ENCODE measurements at regions not wholly inside any gene's neighbourhood (a gene's known extent, or its start where the extent isn't known, plus 50 kb on each side); places are given as distances from the start of the nearest gene placed in this dataset.

DNA sequence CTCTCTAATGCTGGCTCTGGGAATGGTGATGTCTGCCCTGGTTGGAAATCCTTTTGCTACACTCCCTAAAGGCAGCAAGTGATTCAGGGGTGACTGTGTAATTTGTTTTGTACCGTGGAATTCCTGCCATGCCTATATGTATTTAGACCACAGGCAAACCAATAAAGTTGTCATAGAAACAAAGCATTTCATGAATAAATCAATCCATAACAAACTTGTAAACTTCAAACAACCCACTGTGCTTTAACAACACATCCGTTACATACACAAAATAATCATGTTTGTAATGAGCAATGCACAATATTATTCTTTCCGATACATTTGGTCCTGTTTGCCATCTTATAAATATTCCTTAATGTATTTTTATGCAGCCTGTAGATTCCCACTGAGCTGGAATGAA lies 330.3 kb upstream of the SNX7 start:
- peaks cover 11% of the 10 kb centered on the region for H3K4me1 Mint-ChIP-seq
- H3K36me3 Mint-ChIP-seq (ENCODE audit: low read depth) = no peaks in the 10 kb centered on the region
- H3K27ac Mint-ChIP-seq = no peak overlapping the region
- H3K27me3 Mint-ChIP-seq (ENCODE audit: low read depth, poor library complexity) = no peaks in the 10 kb centered on the region
- TF ChIP-seq, protein P1, sequence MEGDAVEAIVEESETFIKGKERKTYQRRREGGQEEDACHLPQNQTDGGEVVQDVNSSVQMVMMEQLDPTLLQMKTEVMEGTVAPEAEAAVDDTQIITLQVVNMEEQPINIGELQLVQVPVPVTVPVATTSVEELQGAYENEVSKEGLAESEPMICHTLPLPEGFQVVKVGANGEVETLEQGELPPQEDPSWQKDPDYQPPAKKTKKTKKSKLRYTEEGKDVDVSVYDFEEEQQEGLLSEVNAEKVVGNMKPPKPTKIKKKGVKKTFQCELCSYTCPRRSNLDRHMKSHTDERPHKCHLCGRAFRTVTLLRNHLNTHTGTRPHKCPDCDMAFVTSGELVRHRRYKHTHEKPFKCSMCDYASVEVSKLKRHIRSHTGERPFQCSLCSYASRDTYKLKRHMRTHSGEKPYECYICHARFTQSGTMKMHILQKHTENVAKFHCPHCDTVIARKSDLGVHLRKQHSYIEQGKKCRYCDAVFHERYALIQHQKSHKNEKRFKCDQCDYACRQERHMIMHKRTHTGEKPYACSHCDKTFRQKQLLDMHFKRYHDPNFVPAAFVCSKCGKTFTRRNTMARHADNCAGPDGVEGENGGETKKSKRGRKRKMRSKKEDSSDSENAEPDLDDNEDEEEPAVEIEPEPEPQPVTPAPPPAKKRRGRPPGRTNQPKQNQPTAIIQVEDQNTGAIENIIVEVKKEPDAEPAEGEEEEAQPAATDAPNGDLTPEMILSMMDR (IDR thresholded peaks at IDR 0.05) = no peak
- H3K9me3 Mint-ChIP-seq = no peaks in the 10 kb centered on the region
- no peak overlapping the region for H3K4me3 Mint-ChIP-seq
- DNase-seq = no peak

DNA sequence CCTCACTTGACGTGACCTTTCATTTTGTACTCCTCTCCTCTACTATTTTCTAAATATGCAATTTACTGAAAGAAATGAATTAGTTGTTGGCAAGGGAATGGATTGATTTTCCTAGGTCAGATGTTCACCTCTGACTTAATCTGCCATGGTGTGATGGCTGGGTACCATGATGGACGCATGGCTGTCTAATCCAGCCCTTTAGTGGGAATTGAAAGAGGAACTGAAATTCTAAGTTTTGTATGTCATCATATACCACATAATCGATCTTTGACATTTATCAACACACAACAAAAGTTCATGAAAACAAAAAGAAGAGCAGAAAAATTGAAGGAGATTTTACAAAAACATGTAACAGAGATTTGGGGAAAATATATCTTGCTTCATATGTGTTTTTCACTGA lies 331.3 kb upstream of the SNX7 start:
- Mint-ChIP-seq H3K27me3 (ENCODE audit: low read depth, poor library complexity) (no peaks in the 10 kb centered on the region), H3K4me1 (peaks cover 11% of the 10 kb centered on the region), H3K4me3 (no peak overlapping the region), H3K27ac (no peak overlapping the region), H3K36me3 (ENCODE audit: low read depth) (no peaks in the 10 kb centered on the region), H3K9me3 (no peaks in the 10 kb centered on the region)
- TF ChIP-seq, protein P1 (IDR thresholded peaks at IDR 0.05) = no peak
- DNase-seq = no peak

DNA sequence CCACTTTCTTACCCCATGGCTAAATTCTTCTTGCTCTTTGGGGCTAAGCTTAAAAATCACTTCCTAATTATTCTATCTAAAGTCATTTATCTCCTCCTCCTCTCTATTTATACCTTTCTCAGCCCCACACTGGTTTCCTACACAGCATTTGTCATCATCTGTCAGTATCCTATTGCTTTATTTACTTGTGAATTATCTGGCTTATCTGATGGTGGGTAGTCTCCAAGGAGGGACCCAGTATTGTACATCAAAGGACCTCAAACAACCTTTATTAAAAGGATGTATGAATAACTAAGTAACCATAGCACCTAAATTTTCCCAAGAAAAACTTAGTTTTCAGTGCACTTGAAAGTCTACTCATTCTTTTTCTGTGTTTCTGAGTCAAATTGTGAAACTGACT lies 332.7 kb upstream of the SNX7 start:
- peaks cover 11% of the 10 kb centered on the region for H3K4me1 Mint-ChIP-seq
- DNase-seq = no peak
- H3K27me3 Mint-ChIP-seq (ENCODE audit: low read depth, poor library complexity) = no peaks in the 10 kb centered on the region
- TF ChIP-seq, protein P1 (IDR thresholded peaks at IDR 0.05) = no peak
- H3K9me3 Mint-ChIP-seq = no peaks in the 10 kb centered on the region
- H3K4me3 Mint-ChIP-seq = no peak overlapping the region
- H3K36me3 Mint-ChIP-seq (ENCODE audit: low read depth) = no peaks in the 10 kb centered on the region
- no peak overlapping the region for H3K27ac Mint-ChIP-seq

DNA sequence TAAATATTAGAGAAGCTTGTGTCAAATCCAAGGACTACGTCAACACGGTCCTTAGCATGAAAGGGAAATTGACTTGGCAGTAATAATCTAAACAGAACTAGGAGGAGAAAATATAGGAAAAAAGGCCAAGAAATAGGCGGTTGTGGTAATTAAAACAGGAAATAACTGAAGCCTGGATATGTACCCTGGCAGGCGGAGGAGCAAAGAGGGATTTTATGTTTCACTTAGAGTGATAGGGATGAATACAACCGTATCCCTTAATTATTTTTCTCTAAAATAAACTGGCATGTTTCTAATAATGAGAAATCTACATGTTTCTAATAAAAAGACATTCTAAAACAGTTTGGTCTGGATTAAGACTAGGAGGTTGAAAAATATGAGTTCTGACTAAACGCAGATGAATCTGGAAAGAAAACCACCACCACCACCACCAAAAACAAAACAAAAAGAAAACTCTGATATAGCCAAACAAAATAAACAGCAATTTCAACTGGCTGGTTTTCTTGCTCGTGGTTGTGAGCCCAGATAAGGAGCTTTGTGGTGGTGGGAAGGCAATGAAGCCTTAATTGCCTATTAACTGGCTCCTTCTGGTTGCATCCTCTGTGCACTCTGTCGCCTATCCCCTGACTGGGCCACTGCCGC lies 334.2 kb upstream of the SNX7 start:
- Mint-ChIP-seq H3K36me3 (ENCODE audit: low read depth) (no peaks in the 10 kb centered on the region), H3K4me3 (no peak overlapping the region), H3K4me1 (peaks cover 11% of the 10 kb centered on the region), H3K9me3 (no peaks in the 10 kb centered on the region), H3K27ac (no peak overlapping the region), H3K27me3 (ENCODE audit: low read depth, poor library complexity) (no peaks in the 10 kb centered on the region)
- no peak for DNase-seq
- TF ChIP-seq, protein P1 (IDR thresholded peaks at IDR 0.05) = no peak

DNA sequence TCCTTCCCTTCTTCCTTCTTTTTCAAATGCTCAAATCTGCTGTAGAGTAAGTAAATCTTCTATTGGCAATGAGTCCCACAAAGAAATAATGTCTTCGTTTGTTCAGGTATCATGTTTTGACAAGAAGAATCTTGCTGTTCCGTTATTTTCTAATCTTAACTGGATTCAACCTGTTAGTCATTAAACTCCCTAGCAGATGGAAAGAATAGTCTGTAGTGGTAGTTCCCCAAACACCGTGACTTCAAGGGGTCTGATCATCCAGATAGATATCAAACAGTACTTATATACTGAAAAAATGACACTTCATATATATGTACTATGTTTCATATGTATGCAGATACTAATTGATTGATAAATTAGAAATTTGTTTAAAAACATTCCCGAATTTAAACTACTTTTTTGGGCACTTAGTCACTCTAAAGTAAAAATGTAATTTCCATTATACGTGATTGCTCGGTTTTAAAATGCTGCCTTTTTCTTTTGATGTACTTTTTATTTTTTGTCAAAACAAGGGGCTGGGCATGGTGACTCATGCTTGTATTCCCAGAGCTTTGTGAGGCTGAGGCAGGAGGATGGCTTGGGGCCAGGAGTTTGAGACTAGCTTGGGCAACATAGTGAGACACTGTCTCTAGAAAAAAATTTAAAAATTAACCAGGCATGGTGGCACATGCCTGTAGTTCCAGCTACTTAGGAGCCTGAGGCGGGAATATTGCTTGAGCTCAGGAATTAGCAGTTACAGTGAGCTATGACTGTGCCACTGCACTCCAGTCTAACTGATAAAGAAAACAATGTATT lies 335.7 kb upstream of the SNX7 start:
- H3K27me3 Mint-ChIP-seq (ENCODE audit: low read depth, poor library complexity) = no peaks in the 10 kb centered on the region
- H3K27ac Mint-ChIP-seq = peak overlapping the region; percentile 12
- H3K4me3 Mint-ChIP-seq = no peak overlapping the region

More for the DNA sequence above, 335.7 kb upstream of the SNX7 start:
- H3K36me3 Mint-ChIP-seq (ENCODE audit: low read depth) = no peaks in the 10 kb centered on the region
- H3K9me3 Mint-ChIP-seq = no peaks in the 10 kb centered on the region
- peaks cover 7% of the 10 kb centered on the region for H3K4me1 Mint-ChIP-seq
- no peak for DNase-seq
- TF ChIP-seq, protein P1 (IDR thresholded peaks at IDR 0.05) = no peak
